Erythroblast (primary cell): ENCODE measurements at regions not wholly inside any gene's neighbourhood (a gene's known extent, or its start where the extent isn't known, plus 50 kb on each side); places are given as distances from the start of the nearest gene placed in this dataset.

Experiments used
- GATA1 ChIP-seq: IDR thresholded peaks from 2 replicates; pipeline ENCODE4 v1.6.1; 2011; ENCODE audit warnings: low read depth, mild to moderate bottlenecking, control low read depth, low read length, moderate library complexity
- POLR2A ChIP-seq: IDR thresholded peaks from 2 replicates; pipeline ENCODE4 v1.6.1; 2011; ENCODE audit warnings: mild to moderate bottlenecking, low read length

DNA sequence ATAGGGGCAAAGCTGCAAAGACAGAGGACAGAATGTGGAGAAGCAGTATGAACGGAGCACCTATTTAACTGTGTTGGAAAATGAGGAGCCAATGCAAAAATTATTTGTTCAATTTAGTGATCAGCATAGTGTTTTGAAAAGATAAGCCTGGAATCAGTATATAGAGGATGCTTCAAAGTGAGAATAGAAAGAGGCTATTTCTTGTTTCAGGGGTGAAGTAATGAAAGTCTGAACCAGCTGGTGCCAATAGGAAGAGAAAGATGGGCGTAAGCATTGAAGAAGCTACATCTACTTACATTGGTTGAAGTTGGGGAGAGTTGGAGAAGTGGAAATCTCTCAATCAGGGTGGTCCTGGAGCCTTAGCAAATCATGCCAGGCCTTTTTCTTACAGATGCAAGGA lies 77.3 kb upstream of the SLC38A4 start:
- TF ChIP-seq POLR2A (no peak), GATA1 (no peak)
